Esophagus muscularis mucosa (tissue), 4 donors: ENCODE measurements at regions not wholly inside any gene's neighbourhood (a gene's known extent, or its start where the extent isn't known, plus 50 kb on each side); places are given as distances from the start of the nearest gene placed in this dataset.
"Not testable (repeated sequence)": the region's sequence is repeated elsewhere in the genome, so short reads cannot be mapped to it uniquely, and the experiment has no call there.

Source experiments
- DNase-seq: peaks from one replicate; pipeline ENCODE4 v3.0.0-alpha.2; 2017; ENCODE audit errors: extremely low spot score
- H3K27ac ChIP-seq, 4 donors: fragments of 200-600 bp; sonication (generic); replicated peaks in 1 of 4; 1 replicate in 3 of 4; 2 replicates in 1 of 4; pipeline ENCODE4 v1.5.1; 2016 to 2019; ENCODE audit warnings: mild to moderate bottlenecking in 1 of 4
- H3K27me3 ChIP-seq, 4 donors: fragments of 200-600 bp; sonication (generic); one replicate each; pipeline versions ENCODE4 v1.5.1 to v1.6.0; 2016 to 2019
- H3K36me3 ChIP-seq, 4 donors: fragments of 200-600 bp; sonication (generic); one replicate each; pipeline ENCODE4 v1.5.1; 2016 to 2019
- H3K4me1 ChIP-seq, 4 donors: fragments of 200-600 bp; sonication (generic); one replicate each; pipeline ENCODE4 v1.5.1; 2016 to 2019
- H3K4me3 ChIP-seq, 4 donors: fragments of 200-600 bp; sonication (generic); 1 replicate in 2 of 4; 2 replicates in 2 of 4; pipeline ENCODE4 v1.5.1; 2016 to 2019; ENCODE audit warnings: mild to moderate bottlenecking in 4 of 4, moderate library complexity in 1 of 4
- H3K9me3 ChIP-seq, 4 donors: fragments of 200-600 bp; sonication (generic); 1 replicate in 3 of 4; 2 replicates in 1 of 4; pipeline ENCODE4 v1.5.1; 2016 to 2019
- EP300 ChIP-seq: sonication (generic); formaldehyde crosslinking; IDR thresholded peaks from one replicate; pipeline ENCODE4 v1.6.1; 2017; ENCODE audit warnings: antibody characterized with exemption
- POLR2A ChIP-seq: fragments of 450-650 bp; IDR thresholded peaks from one replicate; pipeline ENCODE4 v1.6.1; 2017; ENCODE audit warnings: antibody characterized with exemption, moderate library complexity, mild to moderate bottlenecking, low read depth
- POLR2AphosphoS5 ChIP-seq, 2 donors: sonication (generic); formaldehyde crosslinking; IDR thresholded peaks; one replicate each; pipeline ENCODE4 v1.6.1; 2017; ENCODE audit warnings: antibody characterized with exemption in 2 of 2
- WGBS: methylation state at CpG from one replicate; pipeline ENCODE4 v1.1.5; 2018; 5-methylcytosine and 5-hydroxymethylcytosine counted together
- intact Hi-C: fragments of 100-400 bp; cut with DNase I; formaldehyde crosslinking; loops from one replicate; pipeline ENCODE4 v1.15.1; 2023
- TF ChIP-seq, protein P1 (sequence below), 3 experiments: fragments of 200-600 bp in 2 of 3; fragments of 450-650 bp in 1 of 3; sonication (generic) in 2 of 3; IDR thresholded peaks; one replicate each; pipeline ENCODE4 v1.5.1; 2017 to 2019; ENCODE audit warnings: antibody characterized with exemption in 3 of 3, mild to moderate bottlenecking in 2 of 3, moderate library complexity in 1 of 3

- H3K27me3 ChIP-seq, intact Hi-C loops, H3K27ac ChIP-seq, H3K4me1 ChIP-seq, DNase-seq, H3K9me3 ChIP-seq, H3K4me3 ChIP-seq: not testable (repeated sequence)
- H3K36me3 ChIP-seq, result peaks cover 0 to 39% (median 14%) of the 10 kb centered on the region in 4 donors
- WGBS, result 80% methylated on average over 16 of the region's 16 CpGs
Observed at GRCh38 chr7:39791911-39792310, 158.1 kb upstream of the CDK13 start.

DNA sequence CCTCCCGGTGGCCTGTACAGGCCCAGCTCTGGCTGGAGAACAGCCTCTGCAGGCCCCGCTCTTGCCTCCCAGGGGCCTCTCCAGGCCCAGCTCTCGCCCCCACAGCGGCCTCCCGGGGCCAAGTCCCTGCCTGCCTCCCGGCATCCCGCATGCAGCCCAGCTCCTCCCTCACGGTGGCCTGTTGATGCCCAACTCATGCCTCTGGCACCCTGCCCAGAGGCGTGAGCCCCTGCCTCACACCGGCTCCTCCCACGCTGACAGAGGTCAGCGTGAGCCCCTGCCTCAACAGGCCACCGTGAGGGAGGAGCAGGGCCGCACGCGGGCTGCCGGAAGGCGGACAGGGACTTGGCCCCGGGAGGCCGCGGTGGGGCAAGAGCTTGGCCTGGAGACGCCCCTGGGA is 157.0 kb upstream of the CDK13 start:
- DNase-seq, H3K9me3 ChIP-seq, H3K4me1 ChIP-seq, H3K4me3 ChIP-seq, H3K27me3 ChIP-seq, intact Hi-C loops, H3K27ac ChIP-seq: not testable (repeated sequence)
- H3K36me3 ChIP-seq, result peaks cover 0 to 39% (median 14%) of the 10 kb centered on the region in 4 donors
- WGBS, result 95% methylated on average over 21 of the region's 22 CpGs

GRCh38 chr7:39793851-39794250 is 156.2 kb upstream of the CDK13 start:
- DNase-seq, H3K4me1 ChIP-seq, H3K27ac ChIP-seq, H3K27me3 ChIP-seq, H3K9me3 ChIP-seq, H3K4me3 ChIP-seq, intact Hi-C loops: not testable (repeated sequence)
- H3K36me3 ChIP-seq, result peaks cover 0 to 39% (median 14%) of the 10 kb centered on the region in 4 donors
- WGBS, result 97% methylated on average over 6 of the region's 23 CpGs

DNA sequence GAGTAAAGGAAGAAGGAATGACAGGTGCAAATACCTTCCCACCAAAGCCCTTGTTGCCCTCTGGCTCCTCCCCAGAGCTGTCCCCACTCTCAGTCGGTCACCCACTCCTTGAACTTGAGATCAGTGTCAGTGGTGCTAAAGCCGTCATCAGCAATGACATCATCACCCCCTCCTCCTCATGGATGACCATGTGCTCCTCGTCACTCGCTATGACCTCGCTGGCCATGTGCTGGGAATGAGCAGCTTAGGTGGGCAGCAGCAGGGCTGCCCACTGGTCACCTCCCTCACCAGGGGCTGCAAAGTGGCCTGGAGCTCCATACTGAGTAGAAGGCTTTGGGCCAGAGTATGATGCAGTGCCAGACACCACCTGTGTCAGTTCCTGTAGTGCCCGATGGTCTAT is 153.1 kb upstream of the CDK13 start:
- WGBS, result no CpG with 5 or more reads among the region's 6 CpGs
- H3K27me3 ChIP-seq, intact Hi-C loops, H3K9me3 ChIP-seq, DNase-seq, H3K27ac ChIP-seq, H3K4me3 ChIP-seq, H3K4me1 ChIP-seq: not testable (repeated sequence)
- H3K36me3 ChIP-seq, result peaks cover 0 to 23% (median 11%) of the 10 kb centered on the region in 4 donors

GRCh38 chr7:39798077-39798476 is 152.0 kb upstream of the CDK13 start:
- H3K4me3 ChIP-seq, H3K9me3 ChIP-seq, H3K4me1 ChIP-seq, H3K27me3 ChIP-seq, H3K27ac ChIP-seq, DNase-seq, intact Hi-C loops: not testable (repeated sequence)
- peaks cover 0 to 12% (median 6%) of the 10 kb centered on the region in 4 donors for H3K36me3 ChIP-seq
- 74% methylated on average over 8 of the region's 10 CpGs for WGBS

GRCh38 chr7:39808796-39809481 is 141.1 kb upstream of the CDK13 start:
- intact Hi-C loops, result no loop called here
- no peak for DNase-seq

GRCh38 chr7:39810204-39810642 is 139.8 kb upstream of the CDK13 start:
- intact Hi-C loops, result no loop called here
- H3K36me3 ChIP-seq, result no peaks in the 10 kb centered on the region
- TF ChIP-seq POLR2A, result no peak
- H3K9me3 ChIP-seq, result no peaks in the 10 kb centered on the region
- no peak overlapping the region for H3K27ac ChIP-seq
- DNase-seq, result peak; percentile 50
- H3K27me3 ChIP-seq, result peaks cover 0 to under 1% (median 0%) of the 10 kb centered on the region in 4 donors
- H3K4me3 ChIP-seq, result no peak overlapping the region
- 90% methylated on average over 9 of the region's 9 CpGs for WGBS
- H3K4me1 ChIP-seq, result peaks cover 0 to 6% (median 0%) of the 10 kb centered on the region in 4 donors

More at GRCh38 chr7:39808796-39809481, 141.1 kb upstream of the CDK13 start:
- no peaks in the 10 kb centered on the region for H3K36me3 ChIP-seq
- peaks cover 0 to 6% (median 0%) of the 10 kb centered on the region in 4 donors for H3K4me1 ChIP-seq
- no peak overlapping the region for H3K27ac ChIP-seq
- H3K9me3 ChIP-seq, result no peaks in the 10 kb centered on the region
- 84% methylated on average over 10 of the region's 10 CpGs for WGBS
- TF ChIP-seq POLR2A, result no peak
- TF ChIP-seq POLR2AphosphoS5 (IDR thresholded peaks at IDR 0.05), result no peak
- TF ChIP-seq, protein P1, sequence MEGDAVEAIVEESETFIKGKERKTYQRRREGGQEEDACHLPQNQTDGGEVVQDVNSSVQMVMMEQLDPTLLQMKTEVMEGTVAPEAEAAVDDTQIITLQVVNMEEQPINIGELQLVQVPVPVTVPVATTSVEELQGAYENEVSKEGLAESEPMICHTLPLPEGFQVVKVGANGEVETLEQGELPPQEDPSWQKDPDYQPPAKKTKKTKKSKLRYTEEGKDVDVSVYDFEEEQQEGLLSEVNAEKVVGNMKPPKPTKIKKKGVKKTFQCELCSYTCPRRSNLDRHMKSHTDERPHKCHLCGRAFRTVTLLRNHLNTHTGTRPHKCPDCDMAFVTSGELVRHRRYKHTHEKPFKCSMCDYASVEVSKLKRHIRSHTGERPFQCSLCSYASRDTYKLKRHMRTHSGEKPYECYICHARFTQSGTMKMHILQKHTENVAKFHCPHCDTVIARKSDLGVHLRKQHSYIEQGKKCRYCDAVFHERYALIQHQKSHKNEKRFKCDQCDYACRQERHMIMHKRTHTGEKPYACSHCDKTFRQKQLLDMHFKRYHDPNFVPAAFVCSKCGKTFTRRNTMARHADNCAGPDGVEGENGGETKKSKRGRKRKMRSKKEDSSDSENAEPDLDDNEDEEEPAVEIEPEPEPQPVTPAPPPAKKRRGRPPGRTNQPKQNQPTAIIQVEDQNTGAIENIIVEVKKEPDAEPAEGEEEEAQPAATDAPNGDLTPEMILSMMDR (IDR thresholded peaks at IDR 0.05), result no peak
- no peak for TF ChIP-seq EP300
- H3K27me3 ChIP-seq, result no peaks in the 10 kb centered on the region
- H3K4me3 ChIP-seq, result no peak overlapping the region

GRCh38 chr7:39810710-39811109 is 139.3 kb upstream of the CDK13 start:
- no peak overlapping the region for H3K4me3 ChIP-seq
- WGBS, result 73% methylated on average over 4 of the region's 4 CpGs
- no peak for TF ChIP-seq POLR2A
- TF ChIP-seq, protein P1 (IDR thresholded peaks at IDR 0.05), result no peak
- TF ChIP-seq POLR2AphosphoS5 (IDR thresholded peaks at IDR 0.05), result no peak
- no peak for TF ChIP-seq EP300
- peak; percentile 47 for DNase-seq
- H3K36me3 ChIP-seq, result no peaks in the 10 kb centered on the region
- no peaks in the 10 kb centered on the region for H3K9me3 ChIP-seq
- peaks cover 0 to 6% (median 0%) of the 10 kb centered on the region in 4 donors for H3K4me1 ChIP-seq
- no peak overlapping the region for H3K27ac ChIP-seq
- intact Hi-C loops, result no loop called here
- peaks cover 0 to 5% (median 0%) of the 10 kb centered on the region in 4 donors for H3K27me3 ChIP-seq
